ENCODE measurements at regions not wholly inside any gene's neighbourhood (a gene's known extent, or its start where the extent isn't known, plus 50 kb on each side); places are given as distances from the start of the nearest gene placed in this dataset.

GRCh38 chr7:42344198-42344755, 107.3 kb upstream of the GLI3 start:
- TF ChIP-seq POLR2A (IDR thresholded peaks at IDR 0.05; ENCODE audit: borderline replicate concordance, extremely low read depth, insufficient read depth, insufficient read length) (no peak), CTCF (IDR thresholded peaks at IDR 0.05 in 2 of 3, conservative IDR thresholded peaks at IDR 0.05 in 1 of 3; ENCODE audit: borderline replicate concordance in 1 of 3, insufficient read depth in 1 of 3, low read depth in 2 of 3, low read length in 2 of 3) (no peak), ZFX (IDR thresholded peaks at IDR 0.05) (no peak), RAD21 (IDR thresholded peaks at IDR 0.05; ENCODE audit: low read depth) (no peak), EZH2 (IDR thresholded peaks at IDR 0.05) (no peak), EZH2phosphoT487 (IDR thresholded peaks at IDR 0.05; ENCODE audit: borderline replicate concordance) (no peak), REST (IDR thresholded peaks at IDR 0.05; ENCODE audit: low read depth) (no peak), ZNF274 (IDR thresholded peaks at IDR 0.05; ENCODE audit: low read depth, low read length) (no peak), POLR2AphosphoS5 (IDR thresholded peaks at IDR 0.05; ENCODE audit: low read depth, low read length) (no peak), SIN3A (IDR thresholded peaks at IDR 0.05; ENCODE audit: low read depth) (no peak)
